Calu3 (cell line): ENCODE measurements at regions not wholly inside any gene's neighbourhood (a gene's known extent, or its start where the extent isn't known, plus 50 kb on each side); places are given as distances from the start of the nearest gene placed in this dataset.

ENCODE experiments used
- BruUV-seq: library from RNA; stranded (reverse); fragments of 400-500 nt; replicated peaks from 2 replicates; lab custom pipeline; 2021; lab: Mats Ljungman, UMichigan
- CTCF ChIA-PET: fragments of 300-600 bp; sonication (Branson Sonifier 250); formaldehyde crosslinking; loops from one replicate; lab custom pipeline; 2022; ENCODE audit warnings: antibody characterized with exemption; lab: Charles Lee
- DNase-seq: peaks from one replicate; pipeline ENCODE4 v3.0.0; 2022
- H3K27ac Mint-ChIP-seq: one replicate; pipeline ENCODE4 v1.8.0; 2022; ENCODE audit warnings: mixed read lengths; ENCODE audit not compliant: unreplicated experiment
- H3K27me3 Mint-ChIP-seq: one replicate; pipeline ENCODE4 v1.8.0; 2022; ENCODE audit warnings: mixed read lengths; ENCODE audit not compliant: unreplicated experiment
- H3K36me3 Mint-ChIP-seq: one replicate; pipeline ENCODE4 v1.8.0; 2022; ENCODE audit warnings: mild to moderate bottlenecking, moderate library complexity, mixed read lengths; ENCODE audit not compliant: insufficient read depth, unreplicated experiment
- H3K4me1 Mint-ChIP-seq: one replicate; pipeline ENCODE4 v1.8.0; 2022; ENCODE audit warnings: mild to moderate bottlenecking, low read depth, mixed read lengths; ENCODE audit not compliant: unreplicated experiment
- H3K4me3 Mint-ChIP-seq: one replicate; pipeline ENCODE4 v1.8.0; 2022; ENCODE audit warnings: mild to moderate bottlenecking, low read depth, moderate library complexity, mixed read lengths; ENCODE audit not compliant: unreplicated experiment
- H3K9me3 Mint-ChIP-seq: one replicate; pipeline ENCODE4 v1.8.0; 2022; ENCODE audit warnings: low read depth, mixed read lengths; ENCODE audit not compliant: unreplicated experiment
- CTCF ChIP-seq: fragments of 200-600 bp; IDR thresholded peaks from one replicate; pipeline ENCODE4 v1.8.0; 2022; ENCODE audit warnings: antibody characterized with exemption; ENCODE audit not compliant: unreplicated experiment
- intact Hi-C: fragments of 100-400 bp; cut with micrococcal nuclease; formaldehyde crosslinking; loops from one replicate; pipeline ENCODE4 v1.10.0; 2022; ENCODE audit not compliant: unreplicated experiment

GRCh38 chr13:84296401-84296800, 414.1 kb upstream of the SLITRK1 start:
- BruUV-seq, result no TSS peak
- no peak for TF ChIP-seq CTCF
- no peaks in the 10 kb centered on the region for H3K27me3 Mint-ChIP-seq
- no peak for DNase-seq
- intact Hi-C loops, result no loop called here
- CTCF ChIA-PET, result no interaction called here
- no peak overlapping the region for H3K4me3 Mint-ChIP-seq
- H3K9me3 Mint-ChIP-seq, result no peaks in the 10 kb centered on the region
- H3K36me3 Mint-ChIP-seq, result no peaks in the 10 kb centered on the region
- H3K4me1 Mint-ChIP-seq, result no peaks in the 10 kb centered on the region
- H3K27ac Mint-ChIP-seq, result no peak overlapping the region

GRCh38 chr13:84294576-84294975, 412.3 kb upstream of the SLITRK1 start:
- Mint-ChIP-seq H3K4me1 (no peaks in the 10 kb centered on the region), H3K36me3 (no peaks in the 10 kb centered on the region), H3K27me3 (no peaks in the 10 kb centered on the region), H3K4me3 (no peak overlapping the region), H3K27ac (no peak overlapping the region), H3K9me3 (no peaks in the 10 kb centered on the region)
- no peak for TF ChIP-seq CTCF
- BruUV-seq, result no TSS peak
- intact Hi-C loops, result no loop called here
- no peak for DNase-seq
- CTCF ChIA-PET, result no interaction called here

GRCh38 chr13:84290386-84290785, 408.1 kb upstream of the SLITRK1 start:
- TF ChIP-seq CTCF, result no peak
- CTCF ChIA-PET, result no interaction called here
- Mint-ChIP-seq H3K27me3 (no peaks in the 10 kb centered on the region), H3K4me1 (no peaks in the 10 kb centered on the region), H3K9me3 (no peaks in the 10 kb centered on the region), H3K27ac (no peak overlapping the region), H3K36me3 (no peaks in the 10 kb centered on the region), H3K4me3 (no peak overlapping the region)
- BruUV-seq, result no TSS peak
- DNase-seq, result no peak
- intact Hi-C loops, result no loop called here

GRCh38 chr13:84279166-84279565, 396.9 kb upstream of the SLITRK1 start:
- TF ChIP-seq CTCF, result no peak
- Mint-ChIP-seq H3K27me3 (no peaks in the 10 kb centered on the region), H3K4me3 (no peak overlapping the region), H3K4me1 (no peaks in the 10 kb centered on the region), H3K27ac (no peak overlapping the region), H3K36me3 (no peaks in the 10 kb centered on the region), H3K9me3 (no peaks in the 10 kb centered on the region)
- intact Hi-C loops, result no loop called here
- no peak for DNase-seq
- BruUV-seq, result no TSS peak
- CTCF ChIA-PET, result no interaction called here
